Thoracic aorta (tissue), 2 donors: ENCODE measurements at regions not wholly inside any gene's neighbourhood (a gene's known extent, or its start where the extent isn't known, plus 50 kb on each side); places are given as distances from the start of the nearest gene placed in this dataset.

Experiments used
- ATAC-seq: fragments of 150-250 bp; one replicate; pipeline ENCODE4 v1.8.0; 2017; ENCODE audit warnings: low read depth; ENCODE audit not compliant: insufficient number of reproducible peaks, low FRiP score
- DNase-seq: peaks from one replicate; pipeline ENCODE4 v3.0.0-alpha.2; 2020; ENCODE audit warnings: low spot score
- H3K27ac ChIP-seq, 2 donors: fragments of 200-600 bp; sonication (generic); 1 replicate in 1 of 2; 2 replicates in 1 of 2; pipeline ENCODE4 v1.5.1; 2016; ENCODE audit warnings: mild to moderate bottlenecking in 2 of 2, moderate library complexity in 2 of 2
- H3K27me3 ChIP-seq: fragments of 200-600 bp; sonication (generic); replicated peaks from 2 replicates; pipeline ENCODE4 v1.6.0; 2016; ENCODE audit warnings: mild to moderate bottlenecking; ENCODE audit not compliant: insufficient read depth
- H3K36me3 ChIP-seq: fragments of 200-600 bp; sonication (generic); one replicate; pipeline ENCODE4 v1.5.1; 2016
- H3K4me1 ChIP-seq, 2 donors: fragments of 200-600 bp; sonication (generic); 1 replicate in 1 of 2; 2 replicates in 1 of 2; pipeline versions ENCODE4 v1.5.1 to v1.6.0; 2016; ENCODE audit warnings: low read depth in 2 of 2, mild to moderate bottlenecking in 1 of 2; ENCODE audit not compliant: control insufficient read depth in 1 of 2
- H3K4me3 ChIP-seq: fragments of 200-600 bp; sonication (generic); 2 replicates; pipeline ENCODE4 v1.5.1; 2016; ENCODE audit warnings: mild to moderate bottlenecking
- H3K9me3 ChIP-seq: fragments of 200-600 bp; sonication (generic); 2 replicates; pipeline ENCODE4 v1.5.1; 2016
- TF ChIP-seq, protein P1 (sequence below): fragments of 200-600 bp; sonication (generic); IDR thresholded peaks from one replicate; pipeline ENCODE4 v1.5.1; 2019; ENCODE audit warnings: antibody characterized with exemption

DNA sequence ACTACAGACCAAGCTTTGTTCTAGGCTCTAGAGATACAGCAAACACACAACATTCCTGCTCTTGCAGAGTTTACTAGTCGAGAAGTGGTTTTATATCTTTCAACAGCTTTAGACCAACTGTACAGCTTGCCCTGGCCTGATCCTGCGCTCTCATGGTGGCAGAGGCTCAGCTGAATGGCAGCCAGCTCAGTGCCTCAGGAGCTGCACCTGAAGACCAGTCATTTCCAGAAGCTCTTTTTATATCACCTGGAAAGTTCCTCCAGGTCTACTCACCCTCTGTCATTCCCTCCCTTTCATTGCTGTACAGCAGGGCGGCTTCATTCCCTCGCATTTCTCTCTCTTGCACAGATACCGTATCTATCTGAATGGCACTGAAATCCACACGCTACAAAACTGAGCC, 319.8 kb downstream of the GATA3 start:
- no peak overlapping the region for H3K27ac ChIP-seq
- DNase-seq = no peak
- H3K27me3 ChIP-seq = no peaks in the 10 kb centered on the region
- H3K4me1 ChIP-seq = no peaks in the 10 kb centered on the region
- H3K36me3 ChIP-seq = no peaks in the 10 kb centered on the region
- ATAC-seq = no peak
- no peaks in the 10 kb centered on the region for H3K9me3 ChIP-seq
- H3K4me3 ChIP-seq = no peak overlapping the region
- TF ChIP-seq, protein P1, sequence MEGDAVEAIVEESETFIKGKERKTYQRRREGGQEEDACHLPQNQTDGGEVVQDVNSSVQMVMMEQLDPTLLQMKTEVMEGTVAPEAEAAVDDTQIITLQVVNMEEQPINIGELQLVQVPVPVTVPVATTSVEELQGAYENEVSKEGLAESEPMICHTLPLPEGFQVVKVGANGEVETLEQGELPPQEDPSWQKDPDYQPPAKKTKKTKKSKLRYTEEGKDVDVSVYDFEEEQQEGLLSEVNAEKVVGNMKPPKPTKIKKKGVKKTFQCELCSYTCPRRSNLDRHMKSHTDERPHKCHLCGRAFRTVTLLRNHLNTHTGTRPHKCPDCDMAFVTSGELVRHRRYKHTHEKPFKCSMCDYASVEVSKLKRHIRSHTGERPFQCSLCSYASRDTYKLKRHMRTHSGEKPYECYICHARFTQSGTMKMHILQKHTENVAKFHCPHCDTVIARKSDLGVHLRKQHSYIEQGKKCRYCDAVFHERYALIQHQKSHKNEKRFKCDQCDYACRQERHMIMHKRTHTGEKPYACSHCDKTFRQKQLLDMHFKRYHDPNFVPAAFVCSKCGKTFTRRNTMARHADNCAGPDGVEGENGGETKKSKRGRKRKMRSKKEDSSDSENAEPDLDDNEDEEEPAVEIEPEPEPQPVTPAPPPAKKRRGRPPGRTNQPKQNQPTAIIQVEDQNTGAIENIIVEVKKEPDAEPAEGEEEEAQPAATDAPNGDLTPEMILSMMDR = no peak

DNA sequence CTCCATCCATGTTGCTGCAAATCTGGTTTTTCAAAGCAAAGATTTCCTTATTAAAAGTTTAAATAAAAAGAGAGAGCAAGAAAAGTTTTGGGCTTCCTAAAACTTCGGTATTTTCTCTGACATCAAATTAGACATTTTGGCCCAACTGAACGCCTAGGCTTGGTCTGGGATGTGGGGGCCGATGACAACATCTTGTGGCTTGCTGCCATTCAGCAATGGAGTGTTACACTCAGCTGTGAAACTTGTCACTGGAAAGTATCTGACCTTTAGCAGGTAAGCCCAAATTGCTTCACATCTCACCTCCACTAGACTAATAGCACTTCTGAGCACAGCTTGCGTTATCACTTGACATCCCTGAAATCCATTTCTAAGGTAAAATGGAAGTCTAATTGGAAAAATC, 320.6 kb downstream of the GATA3 start:
- no peak overlapping the region for H3K27ac ChIP-seq
- H3K4me1 ChIP-seq = no peaks in the 10 kb centered on the region
- DNase-seq = no peak
- H3K27me3 ChIP-seq = no peaks in the 10 kb centered on the region
- ATAC-seq = no peak
- TF ChIP-seq, protein P1 = no peak
- H3K9me3 ChIP-seq = no peaks in the 10 kb centered on the region
- no peak overlapping the region for H3K4me3 ChIP-seq
- H3K36me3 ChIP-seq = no peaks in the 10 kb centered on the region

DNA sequence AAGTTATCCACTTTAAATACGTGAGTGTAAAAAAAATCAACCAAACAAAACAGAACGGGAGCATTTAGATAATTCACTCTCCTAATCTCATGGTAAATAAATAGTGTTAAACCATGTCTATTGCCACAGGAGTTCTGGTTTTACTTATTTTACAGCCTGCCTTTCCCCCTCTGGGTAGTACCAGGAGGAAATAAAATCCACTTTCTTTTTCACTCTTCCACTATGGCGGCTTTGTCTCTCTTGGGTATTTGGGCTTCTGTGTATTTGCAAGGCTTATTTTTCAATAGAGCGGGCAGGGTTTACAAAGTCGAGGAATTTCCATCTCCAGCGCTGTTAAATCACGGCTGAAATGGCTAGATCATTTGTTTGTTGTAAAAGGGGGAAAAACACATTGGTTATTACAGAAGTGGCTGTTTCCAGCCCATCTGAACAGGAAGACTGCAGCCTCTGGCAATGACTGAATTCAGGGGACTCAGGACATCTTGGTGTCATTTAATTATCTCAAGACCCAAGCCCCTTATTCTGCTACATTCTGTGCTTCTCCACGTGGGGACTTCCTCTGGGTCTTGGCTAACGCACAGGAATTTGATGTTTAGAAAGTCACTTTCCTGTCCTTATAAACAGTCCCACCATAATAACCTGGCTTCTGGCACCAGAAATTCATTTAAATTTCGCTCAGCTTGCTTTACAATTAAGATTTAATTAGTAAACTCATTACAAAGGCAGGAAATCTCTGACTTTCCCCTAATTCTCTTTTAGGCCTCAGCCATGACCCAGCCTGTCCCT, 323.9 kb downstream of the GATA3 start:
- no peak overlapping the region for H3K4me3 ChIP-seq
- ATAC-seq (no peak), DNase-seq (no peak)
- no peak overlapping the region for H3K27ac ChIP-seq
- no peaks in the 10 kb centered on the region for H3K36me3 ChIP-seq
- no peaks in the 10 kb centered on the region for H3K27me3 ChIP-seq
- no peaks in the 10 kb centered on the region for H3K4me1 ChIP-seq
- TF ChIP-seq, protein P1 = no peak
- no peaks in the 10 kb centered on the region for H3K9me3 ChIP-seq

DNA sequence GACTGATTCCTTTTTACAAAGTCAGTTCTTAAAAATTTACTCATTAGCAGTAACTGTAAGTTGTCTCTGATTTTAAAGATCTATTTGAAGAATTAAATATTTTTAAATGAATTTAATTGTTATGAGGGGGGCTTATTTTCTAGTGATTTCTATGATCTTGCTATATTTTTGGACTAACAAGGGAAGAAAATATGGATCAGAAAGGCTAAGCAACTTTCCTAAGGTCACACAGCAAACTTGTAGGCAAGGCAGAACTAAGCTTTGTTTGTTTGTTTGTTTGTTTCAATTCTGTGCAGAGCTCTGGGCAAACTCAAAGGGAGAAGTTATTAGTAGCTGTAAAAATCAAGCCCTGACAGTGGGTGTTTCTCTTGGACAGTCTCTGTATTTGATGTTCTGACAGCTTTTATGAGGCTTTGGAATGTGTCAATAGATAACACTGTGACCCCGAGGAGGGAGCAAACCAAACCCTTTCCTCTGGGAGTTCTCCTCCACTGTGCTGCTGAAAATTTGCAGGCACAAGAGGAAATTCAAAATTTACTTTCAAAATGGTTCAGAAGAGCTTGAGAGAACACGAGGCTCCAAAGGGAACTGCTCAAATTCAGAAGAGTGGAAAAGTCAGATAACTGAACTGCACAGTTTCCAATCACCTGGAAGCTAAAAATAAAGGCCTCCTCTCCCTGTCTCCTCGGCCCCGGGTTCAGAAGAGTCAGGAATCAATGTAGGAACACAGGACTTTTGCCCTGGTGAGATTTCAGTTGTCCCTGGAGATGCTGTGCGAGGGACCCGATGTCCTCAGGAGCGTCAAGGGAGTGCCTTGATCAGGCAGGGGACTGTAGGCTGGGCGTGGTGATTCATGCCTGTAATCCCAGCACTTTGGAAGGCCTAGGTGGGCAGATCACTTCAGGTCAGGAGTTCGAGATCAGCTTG, 325.7 kb downstream of the GATA3 start:
- H3K27ac ChIP-seq = no peak overlapping the region
- H3K27me3 ChIP-seq = no peaks in the 10 kb centered on the region
- no peaks in the 10 kb centered on the region for H3K4me1 ChIP-seq
- ATAC-seq = no peak
- no peaks in the 10 kb centered on the region for H3K9me3 ChIP-seq
- no peak for DNase-seq
- H3K36me3 ChIP-seq = no peaks in the 10 kb centered on the region
- TF ChIP-seq, protein P1 = no peak
- no peak overlapping the region for H3K4me3 ChIP-seq

DNA sequence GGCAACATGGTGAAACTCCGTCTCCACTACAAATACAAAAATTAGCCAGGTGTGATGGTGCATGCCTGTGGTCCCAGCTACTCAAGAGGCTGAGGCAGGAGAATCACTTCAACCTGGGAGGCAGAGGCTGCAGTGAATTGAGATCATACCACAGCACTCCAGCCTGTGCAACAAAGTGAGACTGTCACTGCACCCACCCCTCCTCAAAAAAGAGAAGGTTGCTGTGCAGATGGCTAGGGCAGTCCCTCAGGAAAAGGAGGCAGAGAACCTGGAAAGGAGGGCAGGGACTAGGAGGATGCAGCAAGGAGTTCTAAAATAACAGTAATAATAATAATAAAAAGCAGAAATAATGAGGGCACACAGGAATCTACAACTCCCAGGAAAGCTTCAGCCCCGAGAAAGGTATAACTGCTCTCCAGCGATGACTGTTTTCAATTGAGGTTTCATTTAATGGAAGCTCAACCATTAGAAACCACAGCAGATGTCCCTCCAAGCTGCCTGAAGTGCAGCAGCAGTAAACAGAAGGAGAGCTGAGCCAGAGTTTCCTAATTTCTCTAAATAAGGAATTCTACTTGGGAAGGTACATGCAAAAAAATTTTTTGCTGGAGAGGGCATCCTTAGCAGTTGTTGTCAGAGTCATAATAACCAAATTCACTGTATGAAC, 326.5 kb downstream of the GATA3 start:
- no peaks in the 10 kb centered on the region for H3K4me1 ChIP-seq
- TF ChIP-seq, protein P1 = no peak
- H3K4me3 ChIP-seq = no peak overlapping the region
- no peak for DNase-seq
- no peaks in the 10 kb centered on the region for H3K9me3 ChIP-seq
- no peaks in the 10 kb centered on the region for H3K36me3 ChIP-seq
- H3K27me3 ChIP-seq = no peaks in the 10 kb centered on the region
- H3K27ac ChIP-seq = no peak overlapping the region
- no peak for ATAC-seq
